SK-N-SH (cell line): ENCODE measurements at regions not wholly inside any gene's neighbourhood (a gene's known extent, or its start where the extent isn't known, plus 50 kb on each side); places are given as distances from the start of the nearest gene placed in this dataset.

Experiments used
- CTCF ChIA-PET: fragments of 300-600, 350-600 bp; formaldehyde crosslinking; extraction: SDS; loops from one replicate; lab custom pipeline; 2021; lab: Yijun Ruan, JAX
- POLR2A ChIA-PET: fragments of 350-600 bp; sonication (Branson Sonifier 250); formaldehyde crosslinking; extraction: SDS; loops from one replicate; lab custom pipeline; 2020; ENCODE audit warnings: antibody characterized with exemption, inconsistent platforms; lab: Yijun Ruan, JAX
- DNase-seq: peaks from one replicate; pipeline ENCODE4 v3.0.0; 2012
- H2AFZ ChIP-seq: fragments of 200-600 bp; sonication (generic); 2 replicates; pipeline ENCODE4 v1.8.1; 2016; ENCODE audit warnings: antibody characterized with exemption, mild to moderate bottlenecking, low read depth
- H3F3A ChIP-seq: fragments of 200-600 bp; sonication (generic); replicated peaks from 2 replicates; pipeline ENCODE3; 2016; ENCODE audit warnings: antibody characterized with exemption, mild to moderate bottlenecking; ENCODE audit not compliant: insufficient read depth
- H3K27ac ChIP-seq, 2 experiments: fragments of 200-500 bp in 1 of 2; fragments of 200-600 bp in 1 of 2; sonication (Bioruptor generic) in 1 of 2; sonication (generic), shearing (Covaris generic) in 1 of 2; 2 replicates each; pipeline versions ENCODE4 v1.5.1 to v1.6.1; 2014 to 2016; ENCODE audit warnings: low read depth in 2 of 2, inconsistent platforms in 1 of 2, low read length in 1 of 2, mild to moderate bottlenecking in 1 of 2, mixed read lengths in 1 of 2
- H3K27me3 ChIP-seq: fragments of 200-600 bp; sonication (generic), shearing (Covaris generic); 2 replicates; pipeline ENCODE4 v1.6.1; 2016; ENCODE audit warnings: mixed run types; ENCODE audit not compliant: insufficient read depth
- H3K36me3 ChIP-seq, 2 experiments: fragments of 200-500 bp in 1 of 2; fragments of 200-600 bp in 1 of 2; sonication (Bioruptor generic) in 1 of 2; sonication (generic) in 1 of 2; replicated peaks in 1 of 2; 2 replicates each; pipeline versions ENCODE3 to v1.5.1; 2014 to 2016; ENCODE audit warnings: low read length in 1 of 2, mild to moderate bottlenecking in 1 of 2; ENCODE audit not compliant: insufficient read depth in 2 of 2, control insufficient read depth in 1 of 2
- H3K4me1 ChIP-seq, 2 experiments: fragments of 200-500 bp in 1 of 2; fragments of 200-600 bp in 1 of 2; sonication (Bioruptor generic) in 1 of 2; sonication (generic), shearing (Covaris generic) in 1 of 2; 2 replicates each; pipeline versions ENCODE4 v1.5.1 to v1.6.1; 2014 to 2016; ENCODE audit warnings: low read depth in 1 of 2, low read length in 1 of 2, mixed run types in 1 of 2; ENCODE audit not compliant: insufficient read depth in 2 of 2, control insufficient read depth in 1 of 2
- H3K4me2 ChIP-seq: fragments of 200-600 bp; sonication (generic), shearing (Covaris generic); 2 replicates; pipeline ENCODE4 v1.6.1; 2017; ENCODE audit warnings: mixed run types
- H3K4me3 ChIP-seq, 2 experiments: fragments of 200-500 bp in 1 of 2; fragments of 200-600 bp in 1 of 2; sonication (Bioruptor generic) in 1 of 2; sonication (generic), shearing (Covaris generic) in 1 of 2; 2 replicates each; pipeline versions ENCODE4 v1.5.1 to v1.8.1; 2014 to 2016; ENCODE audit warnings: low read depth in 2 of 2, inconsistent platforms in 1 of 2, low read length in 1 of 2, mild to moderate bottlenecking in 1 of 2, mixed read lengths in 1 of 2, moderate library complexity in 1 of 2
- H3K79me2 ChIP-seq: fragments of 200-600 bp; sonication (generic); 2 replicates; pipeline ENCODE4 v1.8.1; 2017; ENCODE audit warnings: mild to moderate bottlenecking; ENCODE audit not compliant: insufficient read depth
- H3K9ac ChIP-seq: fragments of 200-600 bp; sonication (generic); 2 replicates; pipeline ENCODE4 v1.6.1; 2017; ENCODE audit warnings: mixed run types
- H3K9me2 ChIP-seq: fragments of 200-600 bp; sonication (generic); 2 replicates; pipeline ENCODE4 v1.6.1; 2017; ENCODE audit warnings: mixed run types
- H3K9me3 ChIP-seq: fragments of 200-600 bp; sonication (generic); 2 replicates; pipeline ENCODE4 v1.6.1; 2017; ENCODE audit warnings: mixed run types, mild to moderate bottlenecking, moderate library complexity
- H4K20me1 ChIP-seq: fragments of 200-600 bp; sonication (generic); 2 replicates; pipeline ENCODE4 v1.6.1; 2017; ENCODE audit warnings: mild to moderate bottlenecking, mixed run types; ENCODE audit not compliant: insufficient read depth
- FOXJ3 ChIP-seq: sonication (generic); formaldehyde crosslinking; IDR thresholded peaks from 2 replicates; pipeline ENCODE4 v1.5.1; 2020; ENCODE audit warnings: mild to moderate bottlenecking, missing genetic modification reagents
- FOXM1 ChIP-seq: IDR thresholded peaks from 2 replicates; pipeline ENCODE4 v1.4.0; 2012; ENCODE audit warnings: low read depth, mild to moderate bottlenecking
- GATA2 ChIP-seq: sonication (generic); formaldehyde crosslinking; IDR thresholded peaks from 2 replicates; pipeline ENCODE4 v1.5.0; 2020; ENCODE audit warnings: mild to moderate bottlenecking, missing genetic modification reagents
- MXI1 ChIP-seq: IDR thresholded peaks from 2 replicates; pipeline ENCODE4 v1.6.1; 2012; ENCODE audit warnings: mild to moderate bottlenecking, low read depth, low read length, improper control_type of control experiment
- NRF1 ChIP-seq: IDR thresholded peaks from 2 replicates; pipeline ENCODE4 v1.6.1; 2012; ENCODE audit warnings: low read depth, mild to moderate bottlenecking, low read length
- RCOR1 ChIP-seq: fragments of 150-350 bp; IDR thresholded peaks from 2 replicates; pipeline ENCODE4 v1.6.1; 2017; ENCODE audit warnings: antibody characterized with exemption, low read length
- TAF1 ChIP-seq: IDR thresholded peaks from 2 replicates; pipeline ENCODE4 v1.6.1; 2012; ENCODE audit warnings: low read depth, mild to moderate bottlenecking, low read length, moderate library complexity, borderline replicate concordance
- TCF12 ChIP-seq: IDR thresholded peaks from 2 replicates; pipeline ENCODE4 v1.4.0; 2012
- WGBS: methylation state at CpG from one replicate; pipeline ENCODE4 v1.1.6; 2017; ENCODE audit warnings: low lambda C conversion rate; 5-methylcytosine and 5-hydroxymethylcytosine counted together
- TF ChIP-seq, protein P1 (sequence below): IDR thresholded peaks from 2 replicates; pipeline ENCODE4 v1.4.0; 2012; ENCODE audit warnings: low read depth, borderline replicate concordance
- TF ChIP-seq, protein P2 (sequence below): fragments of 200-600 bp; sonication (generic); IDR thresholded peaks from 2 replicates; pipeline ENCODE4 v1.6.1; 2017; ENCODE audit warnings: antibody characterized with exemption, mild to moderate bottlenecking, moderate library complexity
- TF ChIP-seq, protein P3 (sequence below): IDR thresholded peaks from 2 replicates; pipeline ENCODE4 v1.6.1; 2012; ENCODE audit warnings: mild to moderate bottlenecking, low read depth, low read length, moderate library complexity
- TF ChIP-seq, protein P4 (sequence below): IDR thresholded peaks from 2 replicates; pipeline ENCODE4 v1.4.0; 2012; ENCODE audit warnings: low read depth

DNA sequence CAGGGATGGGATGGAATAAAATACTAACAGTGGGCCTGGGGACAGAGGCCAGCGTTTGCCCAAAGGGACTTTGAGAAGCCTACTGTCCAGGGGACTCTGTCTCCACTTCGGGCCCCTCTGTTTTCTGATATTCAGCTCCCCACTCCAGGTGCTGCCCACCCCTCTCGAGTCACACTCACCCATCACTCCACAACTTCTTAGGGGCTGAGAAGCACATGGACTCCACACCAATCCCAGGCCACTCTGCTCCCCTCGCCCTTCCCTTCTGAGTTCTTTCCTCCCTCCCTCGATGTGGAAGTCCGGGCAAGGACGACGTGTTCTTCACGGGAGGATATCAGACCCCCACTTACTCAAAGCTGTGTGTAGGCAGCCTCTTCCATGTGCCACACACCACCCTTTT is 124.5 kb downstream of the BARX1 start:
- Histone ChIP-seq H3K36me3 (no peaks in the 10 kb centered on the region), H3K9me3 (no peaks in the 10 kb centered on the region), H3K27ac (no peak overlapping the region), H3K4me2 (no peak overlapping the region), H3K9me2 (no peaks in the 10 kb centered on the region), H4K20me1 (no peaks in the 10 kb centered on the region), H3K4me1 (no peaks in the 10 kb centered on the region; a peak in 1 of 4 replicates), H3K27me3 (no peaks in the 10 kb centered on the region), H2AFZ (no peak overlapping the region), H3K9ac (no peak overlapping the region), H3K79me2 (no peaks in the 10 kb centered on the region), H3F3A (no peaks in the 10 kb centered on the region), H3K4me3 (no peak overlapping the region)
- CTCF ChIA-PET = interaction anchor here (1.2 kb wide), 1 partner anchor 183 kb away, joined by 3 read pairs; no protein-coding TSS in a partner anchor
- TF ChIP-seq FOXJ3 (no peak), TCF12 (no peak), GATA2 (no peak), RCOR1 (no peak), NRF1 (no peak), TAF1 (no peak), MXI1 (no peak), FOXM1 (no peak)
- TF ChIP-seq, protein P1, sequence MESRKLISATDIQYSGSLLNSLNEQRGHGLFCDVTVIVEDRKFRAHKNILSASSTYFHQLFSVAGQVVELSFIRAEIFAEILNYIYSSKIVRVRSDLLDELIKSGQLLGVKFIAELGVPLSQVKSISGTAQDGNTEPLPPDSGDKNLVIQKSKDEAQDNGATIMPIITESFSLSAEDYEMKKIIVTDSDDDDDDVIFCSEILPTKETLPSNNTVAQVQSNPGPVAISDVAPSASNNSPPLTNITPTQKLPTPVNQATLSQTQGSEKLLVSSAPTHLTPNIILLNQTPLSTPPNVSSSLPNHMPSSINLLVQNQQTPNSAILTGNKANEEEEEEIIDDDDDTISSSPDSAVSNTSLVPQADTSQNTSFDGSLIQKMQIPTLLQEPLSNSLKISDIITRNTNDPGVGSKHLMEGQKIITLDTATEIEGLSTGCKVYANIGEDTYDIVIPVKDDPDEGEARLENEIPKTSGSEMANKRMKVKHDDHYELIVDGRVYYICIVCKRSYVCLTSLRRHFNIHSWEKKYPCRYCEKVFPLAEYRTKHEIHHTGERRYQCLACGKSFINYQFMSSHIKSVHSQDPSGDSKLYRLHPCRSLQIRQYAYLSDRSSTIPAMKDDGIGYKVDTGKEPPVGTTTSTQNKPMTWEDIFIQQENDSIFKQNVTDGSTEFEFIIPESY = no peak
- TF ChIP-seq, protein P2, sequence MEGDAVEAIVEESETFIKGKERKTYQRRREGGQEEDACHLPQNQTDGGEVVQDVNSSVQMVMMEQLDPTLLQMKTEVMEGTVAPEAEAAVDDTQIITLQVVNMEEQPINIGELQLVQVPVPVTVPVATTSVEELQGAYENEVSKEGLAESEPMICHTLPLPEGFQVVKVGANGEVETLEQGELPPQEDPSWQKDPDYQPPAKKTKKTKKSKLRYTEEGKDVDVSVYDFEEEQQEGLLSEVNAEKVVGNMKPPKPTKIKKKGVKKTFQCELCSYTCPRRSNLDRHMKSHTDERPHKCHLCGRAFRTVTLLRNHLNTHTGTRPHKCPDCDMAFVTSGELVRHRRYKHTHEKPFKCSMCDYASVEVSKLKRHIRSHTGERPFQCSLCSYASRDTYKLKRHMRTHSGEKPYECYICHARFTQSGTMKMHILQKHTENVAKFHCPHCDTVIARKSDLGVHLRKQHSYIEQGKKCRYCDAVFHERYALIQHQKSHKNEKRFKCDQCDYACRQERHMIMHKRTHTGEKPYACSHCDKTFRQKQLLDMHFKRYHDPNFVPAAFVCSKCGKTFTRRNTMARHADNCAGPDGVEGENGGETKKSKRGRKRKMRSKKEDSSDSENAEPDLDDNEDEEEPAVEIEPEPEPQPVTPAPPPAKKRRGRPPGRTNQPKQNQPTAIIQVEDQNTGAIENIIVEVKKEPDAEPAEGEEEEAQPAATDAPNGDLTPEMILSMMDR = no peak
- TF ChIP-seq, protein P3, sequence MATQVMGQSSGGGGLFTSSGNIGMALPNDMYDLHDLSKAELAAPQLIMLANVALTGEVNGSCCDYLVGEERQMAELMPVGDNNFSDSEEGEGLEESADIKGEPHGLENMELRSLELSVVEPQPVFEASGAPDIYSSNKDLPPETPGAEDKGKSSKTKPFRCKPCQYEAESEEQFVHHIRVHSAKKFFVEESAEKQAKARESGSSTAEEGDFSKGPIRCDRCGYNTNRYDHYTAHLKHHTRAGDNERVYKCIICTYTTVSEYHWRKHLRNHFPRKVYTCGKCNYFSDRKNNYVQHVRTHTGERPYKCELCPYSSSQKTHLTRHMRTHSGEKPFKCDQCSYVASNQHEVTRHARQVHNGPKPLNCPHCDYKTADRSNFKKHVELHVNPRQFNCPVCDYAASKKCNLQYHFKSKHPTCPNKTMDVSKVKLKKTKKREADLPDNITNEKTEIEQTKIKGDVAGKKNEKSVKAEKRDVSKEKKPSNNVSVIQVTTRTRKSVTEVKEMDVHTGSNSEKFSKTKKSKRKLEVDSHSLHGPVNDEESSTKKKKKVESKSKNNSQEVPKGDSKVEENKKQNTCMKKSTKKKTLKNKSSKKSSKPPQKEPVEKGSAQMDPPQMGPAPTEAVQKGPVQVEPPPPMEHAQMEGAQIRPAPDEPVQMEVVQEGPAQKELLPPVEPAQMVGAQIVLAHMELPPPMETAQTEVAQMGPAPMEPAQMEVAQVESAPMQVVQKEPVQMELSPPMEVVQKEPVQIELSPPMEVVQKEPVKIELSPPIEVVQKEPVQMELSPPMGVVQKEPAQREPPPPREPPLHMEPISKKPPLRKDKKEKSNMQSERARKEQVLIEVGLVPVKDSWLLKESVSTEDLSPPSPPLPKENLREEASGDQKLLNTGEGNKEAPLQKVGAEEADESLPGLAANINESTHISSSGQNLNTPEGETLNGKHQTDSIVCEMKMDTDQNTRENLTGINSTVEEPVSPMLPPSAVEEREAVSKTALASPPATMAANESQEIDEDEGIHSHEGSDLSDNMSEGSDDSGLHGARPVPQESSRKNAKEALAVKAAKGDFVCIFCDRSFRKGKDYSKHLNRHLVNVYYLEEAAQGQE = no peak
- TF ChIP-seq, protein P4, sequence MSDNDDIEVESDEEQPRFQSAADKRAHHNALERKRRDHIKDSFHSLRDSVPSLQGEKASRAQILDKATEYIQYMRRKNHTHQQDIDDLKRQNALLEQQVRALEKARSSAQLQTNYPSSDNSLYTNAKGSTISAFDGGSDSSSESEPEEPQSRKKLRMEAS = no peak
- DNase-seq = no peak
- WGBS = 26% methylated on average over 9 of the region's 9 CpGs
- POLR2A ChIA-PET = no interaction called here
